ENCODE measurements at regions not wholly inside any gene's neighbourhood (a gene's known extent, or its start where the extent isn't known, plus 50 kb on each side); places are given as distances from the start of the nearest gene placed in this dataset.

- TF ChIP-seq CTCF (IDR thresholded peaks at IDR 0.05; ENCODE audit: borderline replicate concordance, extremely low read depth, low read length, poor library complexity, severe bottlenecking) (no peak), EZH2 (IDR thresholded peaks at IDR 0.05; ENCODE audit: borderline replicate concordance, low read depth, low read length, severe bottlenecking) (no peak)
Measured at GRCh38 chr14:44053422-44053821, 453.7 kb downstream of the FSCB start.

Data from DND-41 (cell line).